H1 (cell line): ENCODE measurements at regions not wholly inside any gene's neighbourhood (a gene's known extent, or its start where the extent isn't known, plus 50 kb on each side); places are given as distances from the start of the nearest gene placed in this dataset.

Source experiments
- CTCF ChIA-PET: fragments of 300-600 bp; sonication (Branson Sonifier 250); formaldehyde crosslinking; loops from one replicate; lab custom pipeline; 2021; ENCODE audit not compliant: partially characterized antibody; lab: Charles Lee
- POLR2A ChIA-PET: fragments of 300-600 bp; sonication (Branson Sonifier 250); formaldehyde crosslinking; loops from one replicate; lab custom pipeline; 2021; ENCODE audit warnings: inconsistent platforms; ENCODE audit not compliant: partially characterized antibody; lab: Charles Lee
- DNase-seq, 2 experiments: peaks; one replicate each; pipeline versions ENCODE4 v3.0.0 to v3.0.0-alpha.2; 2010 to 2022; ENCODE audit warnings: low spot score in 2 of 2, low read depth in 1 of 2, mixed read lengths in 1 of 2
- FAIRE-seq: peaks from 2 replicates; lab custom pipeline; 2011; peaks lifted over from hg19 to GRCh38; lab: Jason Lieb, UNC
- H2AFZ ChIP-seq: 2 replicates; pipeline ENCODE4 v1.8.1; 2012; ENCODE audit warnings: low read length, inconsistent platforms
- H2AK5ac ChIP-seq: 2 replicates; pipeline ENCODE4 v1.6.1; 2013; ENCODE audit warnings: low read depth, low read length
- H2BK120ac ChIP-seq: replicated peaks from 2 replicates; pipeline ENCODE3; 2013; ENCODE audit warnings: low read depth, low read length, inconsistent platforms
- H2BK12ac ChIP-seq: 2 replicates; pipeline ENCODE4 v1.6.1; 2013; ENCODE audit warnings: low read depth, low read length
- H2BK15ac ChIP-seq: 2 replicates; pipeline ENCODE4 v1.6.1; 2013; ENCODE audit warnings: low read length
- H2BK20ac ChIP-seq: 2 replicates; pipeline ENCODE4 v1.6.1; 2013; ENCODE audit warnings: low read length
- H2BK5ac ChIP-seq: 2 replicates; pipeline ENCODE4 v1.6.1; 2013; ENCODE audit warnings: low read depth, low read length
- H3K14ac ChIP-seq: 2 replicates; pipeline ENCODE4 v1.6.1; 2013; ENCODE audit warnings: inconsistent platforms; ENCODE audit not compliant: insufficient read length
- H3K18ac ChIP-seq: 2 replicates; pipeline ENCODE4 v1.6.1; 2013; ENCODE audit warnings: low read length; ENCODE audit errors: extremely low read depth
- H3K23ac ChIP-seq: 2 replicates; pipeline ENCODE4 v1.6.1; 2013; ENCODE audit warnings: inconsistent platforms; ENCODE audit not compliant: insufficient read length
- H3K23me2 ChIP-seq: 2 replicates; pipeline ENCODE4 v1.6.1; 2013; ENCODE audit warnings: low read depth, low read length
- H3K27ac ChIP-seq: 2 replicates; pipeline ENCODE4 v1.6.1; 2011; ENCODE audit warnings: low read depth, low read length, inconsistent platforms
- H3K27me3 ChIP-seq, 4 experiments: replicated peaks in 1 of 4; 1 replicate in 1 of 4; 2 replicates in 3 of 4; pipeline versions ENCODE4 v1.6.1 to v1.8.1; 2011 to 2013; ENCODE audit warnings: low read length in 3 of 4, mild to moderate bottlenecking in 3 of 4, inconsistent platforms in 2 of 4, mixed read lengths in 2 of 4, moderate library complexity in 1 of 4; ENCODE audit not compliant: control insufficient read depth in 3 of 4, insufficient read depth in 3 of 4; ENCODE audit errors: extremely low read depth in 1 of 4
- H3K36me3 ChIP-seq, 4 experiments: 2 replicates each; pipeline versions ENCODE4 v1.6.1 to v1.8.1; 2011 to 2013; ENCODE audit warnings: mild to moderate bottlenecking in 4 of 4, low read length in 3 of 4, moderate library complexity in 2 of 4, control low read depth in 1 of 4, inconsistent platforms in 1 of 4; ENCODE audit not compliant: insufficient read depth in 4 of 4, control insufficient read depth in 2 of 4
- H3K4ac ChIP-seq: replicated peaks from 2 replicates; pipeline ENCODE3; 2013; ENCODE audit warnings: low read length, low read depth, mixed read lengths, inconsistent platforms; ENCODE audit not compliant: insufficient read length
- H3K4me1 ChIP-seq, 4 experiments: replicated peaks in 1 of 4; 1 replicate in 1 of 4; 2 replicates in 3 of 4; pipeline versions ENCODE4 v1.6.1 to v1.8.1; 2011 to 2013; ENCODE audit warnings: low read length in 3 of 4, inconsistent platforms in 2 of 4, mixed read lengths in 1 of 4; ENCODE audit not compliant: insufficient read depth in 4 of 4, control insufficient read depth in 3 of 4
- H3K4me2 ChIP-seq, 2 experiments: 2 replicates each; pipeline versions ENCODE4 v1.6.1 to v1.8.1; 2011 to 2013; ENCODE audit warnings: low read depth in 2 of 2, low read length in 2 of 2, control low read depth in 1 of 2, inconsistent platforms in 1 of 2, mild to moderate bottlenecking in 1 of 2; ENCODE audit not compliant: insufficient read depth in 1 of 2
- H3K4me3 ChIP-seq, 4 experiments: fragments of 200-600, 300-600 bp in 1 of 4; sonication (generic), shearing (Covaris generic), sonication (Bioruptor Twin) in 1 of 4; 2 replicates each; pipeline versions ENCODE4 v1.5.1 to v1.8.1; 2011 to 2016; ENCODE audit warnings: low read length in 4 of 4, low read depth in 3 of 4, control low read depth in 2 of 4, inconsistent platforms in 2 of 4, mild to moderate bottlenecking in 2 of 4, mixed read lengths in 1 of 4, moderate library complexity in 1 of 4; ENCODE audit not compliant: insufficient read depth in 2 of 4; ENCODE audit errors: extremely low read depth in 1 of 4
- H3K56ac ChIP-seq: replicated peaks from 2 replicates; pipeline ENCODE3; 2013; ENCODE audit warnings: low read depth, mild to moderate bottlenecking, mixed read lengths, low read length, inconsistent platforms; ENCODE audit not compliant: insufficient read length
- H3K79me1 ChIP-seq: 2 replicates; pipeline ENCODE4 v1.6.1; 2013; ENCODE audit warnings: low read depth, low read length, control low read depth
- H3K79me2 ChIP-seq, 2 experiments: 2 replicates each; pipeline versions ENCODE4 v1.6.1 to v1.8.1; 2012 to 2013; ENCODE audit warnings: low read length in 2 of 2, mild to moderate bottlenecking in 2 of 2, inconsistent platforms in 1 of 2; ENCODE audit not compliant: insufficient read depth in 2 of 2, control insufficient read depth in 1 of 2
- H3K9ac ChIP-seq, 4 experiments: replicated peaks in 1 of 4; 1 replicate in 1 of 4; 2 replicates in 3 of 4; pipeline versions ENCODE4 v1.6.1 to v1.8.1; 2011 to 2013; ENCODE audit warnings: low read depth in 3 of 4, low read length in 3 of 4, control low read depth in 2 of 4, mild to moderate bottlenecking in 2 of 4, moderate library complexity in 2 of 4, inconsistent platforms in 1 of 4; ENCODE audit errors: extremely low read depth in 1 of 4
- H3K9me3 ChIP-seq, 2 experiments: 2 replicates each; pipeline versions ENCODE4 v1.6.1 to v1.8.1; 2012 to 2013; ENCODE audit warnings: mild to moderate bottlenecking in 2 of 2, moderate library complexity in 2 of 2, control low read depth in 1 of 2, inconsistent platforms in 1 of 2, low read depth in 1 of 2, low read length in 1 of 2, mixed read lengths in 1 of 2; ENCODE audit not compliant: insufficient read depth in 2 of 2
- H4K20me1 ChIP-seq, 2 experiments: replicated peaks in 1 of 2; 2 replicates each; pipeline versions ENCODE3 to v1.8.1; 2011 to 2013; ENCODE audit warnings: inconsistent platforms in 2 of 2, low read length in 2 of 2, mild to moderate bottlenecking in 1 of 2; ENCODE audit not compliant: insufficient read depth in 2 of 2, control insufficient read depth in 1 of 2
- H4K5ac ChIP-seq: 2 replicates; pipeline ENCODE4 v1.6.1; 2013; ENCODE audit warnings: low read length, low read depth, mixed read lengths, inconsistent platforms; ENCODE audit not compliant: insufficient read length
- H4K8ac ChIP-seq: 2 replicates; pipeline ENCODE4 v1.8.0; 2013; ENCODE audit warnings: mild to moderate bottlenecking, moderate library complexity, low read length, inconsistent platforms; ENCODE audit not compliant: insufficient read depth; ENCODE audit errors: extremely low read depth
- H4K91ac ChIP-seq: replicated peaks from 2 replicates; pipeline ENCODE3; 2013; ENCODE audit warnings: low read length, mixed read lengths, inconsistent platforms; ENCODE audit not compliant: insufficient read length
- SRF ChIP-seq: IDR thresholded peaks from 2 replicates; pipeline ENCODE4 v1.6.1; 2011; ENCODE audit warnings: mild to moderate bottlenecking, low read depth, low read length, moderate library complexity
- WGBS, 2 experiments: shearing (Covaris generic) in 1 of 2; methylation state at CpG; one replicate each; pipeline versions ENCODE4 v1.1.6 to v1.1.7; 2013 to 2015; ENCODE audit warnings: low lambda C conversion rate in 2 of 2, mixed read lengths in 2 of 2, inconsistent platforms in 1 of 2, low coverage in 1 of 2, missing lambda C conversion rate in 1 of 2; ENCODE audit not compliant: insufficient replicate concordance in 2 of 2, insufficient coverage in 1 of 2, insufficient read length in 1 of 2; ENCODE audit errors: extremely low coverage in 1 of 2, missing lambda C conversion rate in 1 of 2; 5-methylcytosine and 5-hydroxymethylcytosine counted together

DNA sequence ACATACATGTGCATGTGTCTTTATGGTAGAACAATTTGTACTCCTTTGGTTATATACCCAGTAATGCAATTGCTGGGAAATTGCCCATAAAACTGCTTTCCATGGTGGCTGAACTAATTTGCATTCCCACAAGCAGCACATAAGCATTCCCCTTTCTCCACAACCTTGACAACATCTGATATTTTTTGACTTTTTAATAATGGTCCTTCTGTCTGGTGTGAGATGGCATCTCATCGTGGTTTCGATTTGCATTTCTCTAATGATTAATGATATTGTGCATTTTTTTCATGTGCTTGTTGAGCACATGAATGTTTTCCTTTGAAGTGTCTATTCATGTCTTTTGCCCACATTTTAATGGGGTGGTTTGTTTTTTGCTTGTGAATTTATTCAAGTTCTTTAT lies 166.0 kb downstream of the TMEM47 start:
- Histone ChIP-seq H3K4ac (no peak overlapping the region), H3K9ac (no peak overlapping the region), H2AK5ac (no peak overlapping the region), H2BK5ac (no peak overlapping the region), H3K23ac (no peak overlapping the region), H4K20me1 (no peaks in the 10 kb centered on the region), H4K5ac (no peak overlapping the region), H2BK120ac (no peak overlapping the region), H3K4me2 (no peak overlapping the region), H3K79me1 (no peaks in the 10 kb centered on the region), H3K79me2 (no peaks in the 10 kb centered on the region), H2BK12ac (no peak overlapping the region), H4K8ac (no peak overlapping the region), H3K4me1 (no peaks in the 10 kb centered on the region), H3K23me2 (no peaks in the 10 kb centered on the region), H3K36me3 (no peaks in the 10 kb centered on the region), H2BK20ac (no peak overlapping the region), H3K27me3 (no peaks in the 10 kb centered on the region), H2BK15ac (no peak overlapping the region), H3K56ac (no peak overlapping the region), H3K14ac (no peak overlapping the region), H4K91ac (no peak overlapping the region), H2AFZ (no peak overlapping the region), H3K4me3 (no peak overlapping the region), H3K18ac (no peak overlapping the region), H3K9me3 (no peaks in the 10 kb centered on the region), H3K27ac (no peak overlapping the region)
- POLR2A ChIA-PET, result no interaction called here
- no peak for FAIRE-seq
- 100% methylated on average over 2 of the region's 2 CpGs; no CpG with 5 or more reads in 1 of the 2 experiments for WGBS, 2 experiments
- no peak for TF ChIP-seq SRF
- CTCF ChIA-PET, result interaction anchor here (0.7 kb wide), 1 partner anchor 1371 kb away, joined by 3 read pairs; no protein-coding TSS in a partner anchor
- no peak for DNase-seq
